SK-N-SH (cell line): ENCODE measurements at regions not wholly inside any gene's neighbourhood (a gene's known extent, or its start where the extent isn't known, plus 50 kb on each side); places are given as distances from the start of the nearest gene placed in this dataset.

Source experiments
- GABPA ChIP-seq: IDR thresholded peaks from 2 replicates; pipeline ENCODE4 v1.4.0; 2012; ENCODE audit warnings: low read depth, mild to moderate bottlenecking
- RAD21 ChIP-seq: IDR thresholded peaks from 2 replicates; pipeline ENCODE4 v1.6.1; 2012; ENCODE audit warnings: mild to moderate bottlenecking, low read length
- TF ChIP-seq, protein P1 (sequence below): fragments of 200-600 bp; sonication (generic); IDR thresholded peaks from 2 replicates; pipeline ENCODE4 v1.6.1; 2017; ENCODE audit warnings: antibody characterized with exemption, mild to moderate bottlenecking, moderate library complexity
- TF ChIP-seq, protein P2 (sequence below): IDR thresholded peaks from 2 replicates; pipeline ENCODE4 v1.4.0; 2012; ENCODE audit warnings: low read depth

DNA sequence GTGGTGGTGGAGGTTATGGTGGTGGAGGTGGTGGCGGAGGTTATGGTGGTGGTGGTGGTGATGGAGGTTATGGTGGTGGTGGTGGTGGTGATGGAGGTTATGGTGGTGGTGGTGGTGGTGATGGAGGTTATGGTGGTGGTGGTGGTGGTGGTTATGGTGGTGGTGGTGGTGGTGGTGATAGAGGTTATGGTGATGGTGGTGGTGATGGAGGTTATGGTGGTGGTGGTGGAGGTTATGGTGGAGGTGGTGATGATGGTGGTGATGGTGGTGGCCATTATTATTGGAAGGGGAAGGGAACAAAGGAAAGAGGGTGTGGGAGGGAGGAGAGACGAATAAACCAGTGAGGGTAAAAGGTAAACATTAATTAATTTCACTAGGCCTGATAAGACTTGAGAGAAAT is 53.5 kb upstream of the TCF20 start:
- TF ChIP-seq GABPA (no peak), RAD21 (no peak)
- TF ChIP-seq, protein P1, sequence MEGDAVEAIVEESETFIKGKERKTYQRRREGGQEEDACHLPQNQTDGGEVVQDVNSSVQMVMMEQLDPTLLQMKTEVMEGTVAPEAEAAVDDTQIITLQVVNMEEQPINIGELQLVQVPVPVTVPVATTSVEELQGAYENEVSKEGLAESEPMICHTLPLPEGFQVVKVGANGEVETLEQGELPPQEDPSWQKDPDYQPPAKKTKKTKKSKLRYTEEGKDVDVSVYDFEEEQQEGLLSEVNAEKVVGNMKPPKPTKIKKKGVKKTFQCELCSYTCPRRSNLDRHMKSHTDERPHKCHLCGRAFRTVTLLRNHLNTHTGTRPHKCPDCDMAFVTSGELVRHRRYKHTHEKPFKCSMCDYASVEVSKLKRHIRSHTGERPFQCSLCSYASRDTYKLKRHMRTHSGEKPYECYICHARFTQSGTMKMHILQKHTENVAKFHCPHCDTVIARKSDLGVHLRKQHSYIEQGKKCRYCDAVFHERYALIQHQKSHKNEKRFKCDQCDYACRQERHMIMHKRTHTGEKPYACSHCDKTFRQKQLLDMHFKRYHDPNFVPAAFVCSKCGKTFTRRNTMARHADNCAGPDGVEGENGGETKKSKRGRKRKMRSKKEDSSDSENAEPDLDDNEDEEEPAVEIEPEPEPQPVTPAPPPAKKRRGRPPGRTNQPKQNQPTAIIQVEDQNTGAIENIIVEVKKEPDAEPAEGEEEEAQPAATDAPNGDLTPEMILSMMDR, result no peak
- TF ChIP-seq, protein P2, sequence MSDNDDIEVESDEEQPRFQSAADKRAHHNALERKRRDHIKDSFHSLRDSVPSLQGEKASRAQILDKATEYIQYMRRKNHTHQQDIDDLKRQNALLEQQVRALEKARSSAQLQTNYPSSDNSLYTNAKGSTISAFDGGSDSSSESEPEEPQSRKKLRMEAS, result no peak
